HG03558 (cell line): ENCODE measurements at regions not wholly inside any gene's neighbourhood (a gene's known extent, or its start where the extent isn't known, plus 50 kb on each side); places are given as distances from the start of the nearest gene placed in this dataset.

ENCODE experiments used
- ATAC-seq: cut with Tn5 transposase; IDR thresholded peaks from one replicate; pipeline ENCODE4 v1.9.1; 2021; ENCODE audit warnings: moderate number of reproducible peaks; ENCODE audit not compliant: unreplicated experiment; ENCODE audit errors: extremely low read depth

DNA sequence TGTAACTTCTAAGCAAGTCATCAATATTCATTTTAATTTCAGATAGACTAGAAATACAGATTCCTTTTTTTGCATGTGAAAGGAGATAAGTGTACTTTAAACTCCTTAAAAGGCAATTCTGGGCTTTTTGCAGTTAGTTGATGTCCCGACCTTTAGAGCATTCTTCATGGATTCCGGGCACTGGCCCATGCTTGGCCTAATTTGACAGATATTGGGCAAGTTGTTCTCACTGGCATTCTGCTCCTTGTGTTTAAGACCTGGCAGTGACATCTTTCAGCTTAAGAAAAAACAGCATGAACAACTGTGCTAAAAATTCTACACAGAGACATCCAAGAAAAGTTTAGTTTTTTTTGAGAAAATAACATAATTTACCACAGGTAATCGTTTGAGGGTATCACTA lies 1037.2 kb downstream of the PCDH18 start:
- no peak for ATAC-seq

DNA sequence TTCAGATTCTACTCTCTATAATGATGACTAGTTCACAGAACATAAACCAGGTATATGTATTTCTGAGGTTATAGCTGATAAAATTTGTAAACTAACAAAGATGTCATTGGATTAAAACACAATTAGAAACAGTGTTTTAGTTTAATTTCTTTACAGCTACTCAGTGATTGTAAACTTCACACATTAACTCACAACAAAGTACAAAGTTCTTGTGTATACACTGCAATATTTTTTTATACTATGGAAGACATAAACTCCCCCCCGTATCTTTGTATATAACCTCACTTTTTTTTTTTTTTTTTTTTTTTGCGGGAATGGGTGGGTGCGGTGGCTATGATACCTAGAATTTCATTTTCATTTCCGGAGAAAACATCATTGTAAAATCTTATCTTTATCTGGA lies 1043.2 kb downstream of the PCDH18 start:
- ATAC-seq, result no peak

GRCh38 chr4:136484996-136485395 lies 1047.3 kb downstream of the PCDH18 start:
- ATAC-seq, result no peak

DNA sequence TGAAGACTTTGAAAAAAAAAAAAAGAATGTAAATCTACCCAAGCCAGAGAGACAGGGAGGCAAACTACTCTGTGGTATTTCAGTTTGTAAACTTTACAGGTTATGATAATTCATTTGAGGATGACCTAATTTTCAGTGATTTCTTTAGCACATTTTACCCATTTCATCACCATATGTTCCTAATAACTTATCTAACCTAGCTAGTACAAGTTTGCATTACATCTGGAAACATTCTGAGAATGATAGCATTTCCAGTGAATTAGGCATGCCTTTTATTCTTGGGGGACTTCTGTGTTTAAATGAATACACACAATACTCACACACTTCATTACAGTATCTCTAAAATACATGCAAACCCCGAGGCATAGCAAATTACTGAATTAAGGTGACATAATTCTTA lies 1055.5 kb downstream of the PCDH18 start:
- ATAC-seq, result no peak

GRCh38 chr4:136471051-136471450 lies 1061.2 kb downstream of the PCDH18 start:
- no peak for ATAC-seq

- no peak for ATAC-seq
These were observed 1066.6 kb downstream of the PCDH18 start for GRCh38 chr4:136465691-136466090.

DNA sequence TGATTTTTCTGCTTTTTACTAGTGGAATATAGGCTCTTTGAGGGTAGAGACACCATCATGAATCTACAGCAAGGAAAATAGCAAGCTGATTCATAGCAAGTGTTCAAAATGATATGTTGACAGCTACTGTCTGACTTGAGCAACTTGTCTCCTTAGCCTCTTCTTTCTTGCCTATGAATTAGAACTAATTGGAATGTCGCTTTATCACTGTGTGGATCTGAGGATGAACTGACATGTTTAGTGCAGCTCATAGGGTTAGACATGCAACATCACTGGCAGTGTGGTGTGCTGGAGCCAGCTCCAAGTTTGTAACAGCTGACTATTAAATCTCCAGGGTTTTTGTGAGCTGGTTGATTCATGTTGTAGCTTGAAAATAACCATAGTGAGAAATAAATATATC lies 1068.4 kb downstream of the PCDH18 start:
- no peak for ATAC-seq

- ATAC-seq, result no peak
These were observed 1070.8 kb downstream of the PCDH18 start for GRCh38 chr4:136461533-136461932.

GRCh38 chr4:136458326-136458725 lies 1074.0 kb downstream of the PCDH18 start:
- no peak for ATAC-seq

GRCh38 chr4:136457577-136457976 lies 1074.7 kb downstream of the PCDH18 start:
- ATAC-seq, result no peak

GRCh38 chr4:136457004-136457403 lies 1075.3 kb downstream of the PCDH18 start:
- ATAC-seq, result no peak

- no peak for ATAC-seq
These were observed 1089.3 kb downstream of the PCDH18 start for GRCh38 chr4:136443006-136443405.

DNA sequence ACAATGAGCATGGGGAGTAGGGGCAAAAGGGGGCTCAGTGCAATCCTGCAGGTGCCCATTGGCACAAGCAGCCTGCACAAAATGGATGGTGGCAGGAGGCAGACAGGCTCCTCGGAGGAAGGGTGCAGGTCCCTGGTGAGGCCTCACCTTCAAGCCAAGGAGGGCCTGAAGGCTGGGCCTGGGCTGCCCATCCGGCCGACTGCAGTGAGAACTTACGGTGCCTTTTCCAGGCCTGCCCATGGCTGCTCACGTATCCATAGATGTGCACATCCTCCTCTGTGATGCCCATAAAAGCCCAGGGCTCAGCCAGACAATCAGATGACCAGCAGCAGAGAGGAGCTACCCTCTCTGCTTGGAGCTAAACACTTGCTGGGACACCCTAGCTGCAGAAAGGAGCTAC lies 1089.8 kb downstream of the PCDH18 start:
- no peak for ATAC-seq

DNA sequence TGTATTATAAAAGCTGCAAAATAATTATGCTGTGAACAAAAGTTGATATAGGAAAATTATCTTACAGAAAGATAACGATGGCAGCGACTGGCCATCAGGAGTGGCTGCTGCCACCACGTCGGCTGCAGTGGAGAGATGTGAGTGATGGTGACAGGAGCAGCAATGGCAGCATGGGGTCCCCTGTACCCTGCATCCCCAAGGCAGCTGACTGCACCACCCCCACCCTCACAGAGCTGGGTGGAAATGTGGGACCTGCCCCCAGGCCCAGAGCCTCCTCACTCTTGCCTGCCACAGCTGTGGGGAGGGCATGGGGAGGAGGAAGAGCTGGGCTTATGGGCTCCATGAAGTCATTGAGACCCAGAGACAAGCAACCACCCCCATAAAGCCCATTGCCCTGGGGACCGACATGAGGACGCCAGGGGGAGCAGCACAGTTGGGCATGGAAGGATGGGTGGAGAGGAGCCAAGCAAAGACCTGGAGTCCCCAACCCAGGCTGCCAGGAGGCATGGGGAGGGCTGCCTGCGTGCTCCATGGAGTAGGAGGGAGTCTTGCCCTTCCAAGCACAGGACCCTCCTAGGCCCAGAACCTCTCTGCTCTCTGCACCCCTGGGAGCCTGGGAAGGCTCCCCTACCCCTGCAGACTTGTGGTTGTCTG lies 1090.5 kb downstream of the PCDH18 start:
- ATAC-seq, result no peak

DNA sequence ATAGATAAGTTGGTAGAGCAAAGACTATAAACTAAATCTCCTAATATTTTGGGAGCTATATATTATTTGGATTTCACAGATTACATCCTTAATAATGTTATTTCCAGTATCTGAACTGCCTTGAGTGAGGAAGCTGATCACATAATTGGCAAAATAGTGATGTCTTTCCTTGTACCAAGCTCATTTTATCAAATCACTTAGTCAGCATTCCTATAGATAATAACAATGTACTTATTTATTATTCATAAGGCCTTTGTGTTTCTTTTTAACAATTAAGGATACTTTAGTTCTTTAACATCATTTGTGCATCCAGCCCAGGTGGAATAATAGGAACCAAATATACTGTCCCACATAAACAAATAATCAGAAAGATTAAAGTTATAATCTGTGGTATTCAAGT lies 1093.6 kb downstream of the PCDH18 start:
- ATAC-seq, result no peak

- ATAC-seq, result no peak
These were observed 1108.2 kb downstream of the PCDH18 start for GRCh38 chr4:136424052-136424451.

DNA sequence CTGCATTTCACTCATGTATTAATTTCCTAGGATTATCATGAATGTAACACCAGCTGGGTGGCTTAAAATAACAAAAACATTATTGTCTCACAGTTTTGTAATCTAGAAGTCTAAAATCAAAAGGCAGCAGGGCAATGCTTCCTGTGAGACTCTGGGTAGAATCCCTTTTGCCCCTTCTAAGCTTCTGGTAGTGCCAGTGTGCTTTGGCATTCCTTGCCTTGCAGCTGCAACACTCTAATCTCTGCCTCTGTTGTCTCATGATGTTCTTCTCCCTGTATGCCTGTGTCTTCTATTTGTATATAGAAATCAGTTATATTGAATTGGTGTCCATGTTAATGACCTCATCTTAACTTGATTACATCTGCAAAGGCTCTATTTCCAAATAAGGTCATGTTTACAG lies 1117.3 kb downstream of the PCDH18 start:
- ATAC-seq, result no peak

DNA sequence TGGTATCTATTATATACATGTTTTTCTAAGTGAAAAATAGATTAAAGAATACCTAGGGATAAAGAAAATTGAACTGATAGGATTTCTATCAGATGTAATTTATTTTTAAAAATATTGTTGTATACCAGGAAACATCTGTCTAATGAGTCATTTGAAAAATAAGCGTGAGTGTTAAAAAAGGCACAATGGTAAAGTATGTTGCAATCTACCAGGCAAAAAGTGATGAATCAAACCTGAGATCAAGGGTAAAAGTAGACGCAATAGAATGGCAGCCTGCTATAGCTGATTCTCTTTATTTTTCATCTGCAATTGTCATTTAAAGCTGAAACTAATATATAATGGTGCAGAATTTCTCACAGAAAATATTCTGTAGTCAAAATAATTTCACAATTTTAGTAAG lies 1119.6 kb downstream of the PCDH18 start:
- ATAC-seq, result no peak

DNA sequence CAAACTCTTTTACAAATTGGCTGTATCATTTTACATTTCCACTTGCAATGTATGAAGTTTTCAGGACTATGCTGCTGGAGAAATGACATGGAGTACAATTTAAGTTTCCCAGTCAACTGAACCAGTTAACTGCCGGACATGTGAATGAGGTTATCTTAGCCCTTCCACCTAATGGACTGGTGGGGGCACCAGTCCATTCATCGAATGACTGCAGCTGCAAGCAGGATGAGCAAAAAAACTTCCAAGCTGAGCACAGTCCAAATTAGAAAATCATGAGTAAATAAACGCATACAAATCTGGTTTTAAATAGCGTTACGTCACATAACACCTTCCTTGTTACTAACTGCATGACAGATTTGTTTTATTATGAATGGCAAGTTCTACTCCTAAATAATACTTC lies 1131.5 kb downstream of the PCDH18 start:
- ATAC-seq, result no peak

DNA sequence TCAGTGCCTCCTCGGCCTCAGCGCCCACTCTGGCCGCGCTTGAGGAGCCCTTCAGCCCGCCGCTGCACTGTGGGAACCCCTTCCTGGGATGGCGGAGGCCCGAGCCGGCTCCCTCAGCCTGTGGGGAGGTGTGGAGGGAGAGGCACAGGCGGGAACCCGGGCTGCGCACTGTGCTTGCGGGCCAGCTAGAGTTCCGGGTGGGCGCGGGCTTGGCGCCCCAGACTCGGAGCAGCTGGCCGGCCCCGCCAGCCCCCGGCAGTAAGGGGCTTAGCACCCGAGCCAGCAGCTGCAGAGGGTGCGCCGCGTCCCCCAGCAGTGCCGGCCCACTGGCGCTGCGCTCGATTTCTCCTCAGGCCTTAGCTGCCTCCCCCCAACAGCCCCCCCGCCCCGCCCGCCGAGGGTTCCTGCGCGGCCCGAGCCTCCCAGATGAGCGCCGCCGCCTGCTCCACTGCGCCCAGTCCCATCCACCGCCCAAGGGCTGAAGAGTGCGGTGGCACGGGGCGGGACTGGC lies 1137.0 kb downstream of the PCDH18 start:
- ATAC-seq, result no peak

- no peak for ATAC-seq
These were observed 1139.7 kb downstream of the PCDH18 start for GRCh38 chr4:136392576-136392975.

DNA sequence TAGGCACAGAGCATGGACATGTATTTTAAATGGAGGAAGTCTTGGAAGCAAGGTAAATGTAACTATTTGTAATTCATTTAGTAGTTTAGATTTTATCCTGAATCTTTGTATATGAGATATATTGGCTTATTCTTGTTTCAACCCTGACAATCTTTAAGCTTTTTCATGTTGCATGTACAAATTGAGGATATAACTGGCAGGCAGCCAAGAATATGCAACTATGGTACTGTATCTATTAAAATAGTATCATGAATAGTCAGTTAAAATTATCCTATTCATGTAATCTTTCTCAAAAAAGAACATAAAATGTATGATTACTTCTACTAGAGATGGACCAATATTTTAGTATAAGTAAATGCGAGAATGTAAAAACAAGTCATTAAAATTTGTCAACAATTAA lies 1141.5 kb downstream of the PCDH18 start:
- ATAC-seq, result no peak

DNA sequence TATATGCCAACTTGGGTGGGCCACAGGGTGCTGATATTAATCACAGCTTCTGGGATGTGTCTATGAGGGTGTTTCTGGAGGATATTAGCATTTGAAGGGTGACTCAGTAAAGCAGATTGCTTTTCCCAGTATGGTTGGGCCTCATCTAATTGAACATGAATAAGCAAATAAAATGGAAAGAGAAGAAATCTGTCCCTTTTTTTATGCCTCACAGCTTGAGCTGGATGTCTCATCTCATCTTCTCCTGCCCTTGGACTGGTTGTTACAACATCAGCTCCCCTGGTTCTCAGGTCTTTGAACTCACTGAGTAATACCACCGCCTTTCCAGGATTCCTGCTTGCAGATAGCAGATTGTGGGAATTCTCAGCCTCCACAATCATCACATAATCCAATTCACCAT lies 1149.2 kb downstream of the PCDH18 start:
- no peak for ATAC-seq
